ENCODE measurements at regions not wholly inside any gene's neighbourhood (a gene's known extent, or its start where the extent isn't known, plus 50 kb on each side); places are given as distances from the start of the nearest gene placed in this dataset.
"Not testable (repeated sequence)": the region's sequence is repeated elsewhere in the genome, so short reads cannot be mapped to it uniquely, and the experiment has no call there.

- DNase-seq, result not testable (repeated sequence)
Measured at GRCh38 chr7:142495301-142495700, 237.4 kb upstream of the PRSS58 start.

GRCh38 chr7:142494021-142494420, 236.2 kb upstream of the PRSS58 start:
- DNase-seq, result no peak

DNA sequence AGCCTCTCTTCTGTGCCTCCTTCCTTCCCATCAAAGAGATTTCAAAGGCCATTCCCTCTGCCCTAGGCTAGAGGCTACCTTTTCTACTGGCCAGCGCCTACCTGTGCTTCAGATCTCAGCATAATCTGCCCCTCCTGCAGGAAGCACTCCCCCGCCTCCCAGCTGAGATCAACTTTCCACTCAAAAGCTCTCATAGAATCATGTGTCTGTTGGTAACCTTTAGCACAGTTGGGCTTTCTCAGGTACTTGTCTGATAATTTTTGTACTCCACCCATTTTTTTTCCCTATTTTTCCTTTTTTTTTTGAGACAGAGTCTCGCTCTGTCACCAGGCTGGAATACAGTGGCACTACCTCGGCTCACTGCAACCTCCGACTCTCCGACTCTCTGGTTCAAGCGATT, 231.0 kb upstream of the PRSS58 start:
- DNase-seq, result no peak

- DNase-seq, result no peak
Measured at GRCh38 chr7:142488036-142488633, 230.3 kb upstream of the PRSS58 start.

DNA sequence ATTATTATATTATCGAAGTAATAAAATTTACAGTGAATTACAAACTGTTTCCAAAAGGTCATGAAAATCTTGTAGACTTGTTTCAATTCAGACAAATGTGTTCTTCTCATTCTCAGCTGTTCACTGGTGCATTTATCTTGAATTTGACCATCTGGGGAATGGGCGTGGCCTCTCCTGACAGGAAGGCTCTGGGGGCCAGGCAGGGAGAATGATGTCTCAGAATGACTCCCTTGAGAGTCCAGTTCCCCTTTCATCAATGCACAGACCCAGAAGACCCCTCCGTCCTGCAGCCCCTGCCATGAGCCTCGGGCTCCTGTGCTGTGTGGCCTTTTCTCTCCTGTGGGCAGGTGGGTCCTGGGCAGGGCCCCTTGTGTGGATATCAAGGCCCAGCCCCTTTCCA, 229.7 kb upstream of the PRSS58 start:
- DNase-seq, result peak; percentile 18

GRCh38 chr7:142487124-142487523, 229.3 kb upstream of the PRSS58 start:
- peak; percentile 41 for DNase-seq

DNA sequence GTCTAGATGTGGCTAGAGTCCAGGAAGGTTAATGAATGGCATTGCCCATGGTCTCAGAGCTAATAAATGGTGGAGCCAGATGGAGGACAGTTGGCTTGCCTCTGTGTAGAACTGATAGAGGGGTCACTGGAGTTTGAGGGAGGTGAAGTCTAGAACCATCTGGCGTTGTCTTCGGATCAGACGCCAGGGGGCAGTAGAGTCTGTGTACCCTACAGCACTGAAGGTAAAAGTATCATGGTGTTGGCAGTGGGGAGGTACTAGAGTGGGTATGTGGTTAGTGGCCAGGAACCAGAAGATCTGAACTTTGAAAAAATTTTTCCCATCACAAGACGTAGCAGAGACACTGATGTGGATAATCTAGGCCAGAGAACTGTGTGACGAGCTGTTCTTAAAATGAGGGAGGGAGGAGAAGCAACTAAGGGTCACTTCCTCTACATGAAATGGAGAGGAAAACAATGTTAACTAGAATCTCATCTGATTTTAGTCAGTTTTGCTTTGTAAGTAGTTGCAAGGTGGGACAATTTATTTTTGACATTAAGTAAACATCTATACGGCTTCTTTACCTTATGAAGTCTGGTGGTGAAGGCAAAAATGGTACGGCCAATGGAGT, 227.9 kb upstream of the PRSS58 start:
- DNase-seq, result peak; percentile 15

- no peak for DNase-seq
Measured at GRCh38 chr7:142483659-142484317, 225.9 kb upstream of the PRSS58 start.

GRCh38 chr7:142482891-142483658, 225.2 kb upstream of the PRSS58 start:
- DNase-seq, result peak; percentile 73

DNA sequence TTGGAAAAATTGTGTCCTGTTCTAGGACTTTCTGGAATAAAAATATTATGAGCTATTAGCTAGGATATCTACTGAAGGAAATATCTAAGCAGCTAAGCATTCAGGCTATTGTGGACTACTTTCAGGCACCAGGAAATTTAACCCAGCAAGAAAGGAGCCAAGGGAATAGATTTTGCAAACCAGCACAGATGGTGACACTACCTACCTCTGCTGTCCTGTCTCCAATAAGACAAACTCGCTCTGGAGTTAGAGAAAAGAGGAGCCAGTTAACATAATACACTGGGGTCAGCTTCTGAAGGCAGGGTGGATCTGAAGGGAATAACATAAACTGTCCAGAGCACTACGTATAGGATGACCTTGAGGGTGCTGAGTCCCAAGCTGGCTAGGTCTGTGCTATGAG, 223.7 kb upstream of the PRSS58 start:
- peak; percentile 28 for DNase-seq

- peak; percentile 63 for DNase-seq
Measured at GRCh38 chr7:142478479-142479220, 220.8 kb upstream of the PRSS58 start.

GRCh38 chr7:142477801-142478200, 219.9 kb upstream of the PRSS58 start:
- DNase-seq, result not testable (repeated sequence)

GRCh38 chr7:142477079-142477651, 219.3 kb upstream of the PRSS58 start:
- no peak for DNase-seq

- no peak for DNase-seq
Measured at GRCh38 chr7:142476077-142476476, 218.2 kb upstream of the PRSS58 start.

- no peak for DNase-seq
Measured at GRCh38 chr7:142471820-142472219, 214.0 kb upstream of the PRSS58 start.

DNA sequence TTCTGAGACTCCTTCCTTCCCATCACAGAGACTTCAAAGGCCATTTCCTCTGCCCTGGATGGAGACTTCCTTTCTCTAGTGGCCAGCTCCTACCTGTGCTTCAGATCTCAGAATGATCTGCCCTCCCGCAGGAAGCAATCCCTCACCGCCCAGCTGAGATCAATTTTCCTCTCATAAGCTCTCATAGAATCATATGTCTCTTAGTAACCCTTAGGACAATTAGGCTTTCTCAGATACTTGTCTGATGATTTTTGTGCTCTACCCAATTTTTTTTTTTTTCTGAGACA, 212.6 kb upstream of the PRSS58 start:
- no peak for DNase-seq

GRCh38 chr7:142469696-142470543, 212.1 kb upstream of the PRSS58 start:
- DNase-seq, result no peak

GRCh38 chr7:142468871-142469665, 211.2 kb upstream of the PRSS58 start:
- peak; percentile 48 for DNase-seq

GRCh38 chr7:142467056-142467655, 209.3 kb upstream of the PRSS58 start:
- DNase-seq, result not testable (repeated sequence)

DNA sequence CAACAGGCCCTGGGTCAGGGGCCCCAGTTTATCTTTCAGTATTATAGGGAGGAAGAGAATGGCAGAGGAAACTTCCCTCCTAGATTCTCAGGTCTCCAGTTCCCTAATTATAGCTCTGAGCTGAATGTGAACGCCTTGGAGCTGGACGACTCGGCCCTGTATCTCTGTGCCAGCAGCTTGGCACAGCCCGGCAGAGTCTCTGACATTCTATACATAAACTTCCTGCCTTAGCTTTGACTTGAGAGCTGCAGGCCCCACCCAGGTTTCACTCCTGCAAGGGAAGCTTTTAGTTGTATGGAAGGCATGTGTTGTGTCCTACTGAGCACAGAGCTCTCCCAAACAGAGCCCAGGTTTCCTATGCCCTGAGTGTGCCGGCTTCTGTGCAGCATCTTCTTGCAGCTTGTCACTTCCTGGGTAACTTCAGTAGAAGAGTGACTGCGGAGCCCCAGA, 205.6 kb upstream of the PRSS58 start:
- DNase-seq, result no peak
